Neural cell (in vitro differentiated cells): ENCODE measurements at regions not wholly inside any gene's neighbourhood (a gene's known extent, or its start where the extent isn't known, plus 50 kb on each side); places are given as distances from the start of the nearest gene placed in this dataset.

Source experiments
- H2AFZ ChIP-seq: fragments of 200-600, 300-800 bp; sonication (generic), shearing (Covaris generic); 2 replicates; pipeline ENCODE4 v1.6.0; 2014; ENCODE audit warnings: low read depth, mild to moderate bottlenecking, antibody characterized with exemption, low read length, moderate library complexity
- H3F3A ChIP-seq: fragments of 200-600 bp; shearing (Covaris generic); 2 replicates; pipeline ENCODE4 v1.6.1; 2016; ENCODE audit warnings: mild to moderate bottlenecking, moderate library complexity, mixed read lengths, antibody characterized with exemption, low read length; ENCODE audit not compliant: insufficient read depth, poor library complexity, severe bottlenecking
- H3K27ac ChIP-seq: fragments of 200-600, 300-800 bp; sonication (generic), shearing (Covaris generic); 2 replicates; pipeline ENCODE4 v1.5.1; 2014; ENCODE audit warnings: mild to moderate bottlenecking, low read length, moderate library complexity
- H3K27me3 ChIP-seq: fragments of 300-800, 200-600 bp; sonication (generic), shearing (Covaris generic); 2 replicates; pipeline ENCODE4 v1.6.0; 2014; ENCODE audit warnings: mild to moderate bottlenecking, low read depth, low read length, moderate library complexity; ENCODE audit not compliant: insufficient read depth
- H3K36me3 ChIP-seq: fragments of 300-800, 200-600 bp; sonication (generic), shearing (Covaris generic); 2 replicates; pipeline ENCODE4 v1.5.1; 2014; ENCODE audit warnings: mild to moderate bottlenecking, antibody characterized with exemption, low read length, moderate library complexity; ENCODE audit not compliant: insufficient read depth
- H3K4me2 ChIP-seq: fragments of 300-800, 200-600 bp; sonication (generic), shearing (Covaris generic); 2 replicates; pipeline ENCODE4 v1.6.0; 2014; ENCODE audit warnings: mild to moderate bottlenecking, low read length
- H3K4me3 ChIP-seq: fragments of 300-800, 200-600 bp; sonication (generic), shearing (Covaris generic); 2 replicates; pipeline ENCODE4 v1.5.1; 2014; ENCODE audit warnings: mild to moderate bottlenecking, low read length, moderate library complexity
- H3K79me2 ChIP-seq: fragments of 200-600 bp; shearing (Covaris generic); replicated peaks from 2 replicates; pipeline ENCODE4 v1.6.0; 2014; ENCODE audit warnings: mild to moderate bottlenecking, low read length, moderate library complexity; ENCODE audit not compliant: insufficient read depth
- H3K9ac ChIP-seq: fragments of 300-800, 200-600 bp; sonication (generic), shearing (Covaris generic); 2 replicates; pipeline ENCODE4 v1.6.1; 2016; ENCODE audit warnings: mild to moderate bottlenecking, low read length, mixed read lengths
- H3K9me2 ChIP-seq: fragments of 200-600 bp; shearing (Covaris generic); 2 replicates; pipeline ENCODE4 v1.6.1; 2016; ENCODE audit warnings: mild to moderate bottlenecking, low read length, mixed read lengths; ENCODE audit not compliant: insufficient read depth
- H3K9me3 ChIP-seq: fragments of 200-600, 300-800 bp; sonication (generic), shearing (Covaris generic); 2 replicates; pipeline ENCODE4 v1.6.1; 2016; ENCODE audit warnings: mild to moderate bottlenecking, mixed run types, low read length, moderate library complexity, mixed read lengths
- H4K20me1 ChIP-seq: fragments of 200-600 bp; shearing (Covaris generic); 2 replicates; pipeline ENCODE4 v1.6.1; 2016; ENCODE audit warnings: mild to moderate bottlenecking, mixed run types; ENCODE audit not compliant: insufficient read depth
- EP300 ChIP-seq: fragments of 450-650 bp; conservative IDR thresholded peaks from 2 replicates; pipeline ENCODE4 v1.6.1; 2014; ENCODE audit warnings: antibody characterized with exemption, mild to moderate bottlenecking, moderate library complexity; ENCODE audit not compliant: poor library complexity, severe bottlenecking
- EZH2 ChIP-seq: fragments of 200-600, 300-800 bp; shearing (Covaris generic), sonication (generic); IDR thresholded peaks from 2 replicates; pipeline ENCODE4 v1.6.1; 2014; ENCODE audit warnings: antibody characterized with exemption, low read length, borderline replicate concordance, mild to moderate bottlenecking; ENCODE audit not compliant: insufficient read depth, poor library complexity, severe bottlenecking
- MXI1 ChIP-seq: fragments of 450-650 bp; conservative IDR thresholded peaks from 2 replicates; pipeline ENCODE4 v1.6.1; 2014; ENCODE audit warnings: antibody characterized with exemption, mild to moderate bottlenecking; ENCODE audit not compliant: poor library complexity, severe bottlenecking
- POLR2AphosphoS5 ChIP-seq: IDR thresholded peaks from 2 replicates; pipeline ENCODE4 v1.6.1; 2012
- RAD21 ChIP-seq: fragments of 450-650 bp; conservative IDR thresholded peaks from 2 replicates; pipeline ENCODE4 v1.6.1; 2014; ENCODE audit warnings: antibody characterized with exemption, mild to moderate bottlenecking, moderate library complexity
- SMC3 ChIP-seq: fragments of 450-650 bp; conservative IDR thresholded peaks from 2 replicates; pipeline ENCODE4 v1.6.1; 2014; ENCODE audit warnings: antibody characterized with exemption, mild to moderate bottlenecking, moderate library complexity; ENCODE audit not compliant: poor library complexity
- TAF1 ChIP-seq: IDR thresholded peaks from 2 replicates; pipeline ENCODE4 v1.6.1; 2012; ENCODE audit warnings: low read depth
- TF ChIP-seq, protein P1 (sequence below): fragments of 450-650 bp; IDR thresholded peaks from 2 replicates; pipeline ENCODE4 v1.5.1; 2014; ENCODE audit warnings: antibody characterized with exemption, mild to moderate bottlenecking, moderate library complexity; ENCODE audit not compliant: poor library complexity, severe bottlenecking
- TF ChIP-seq, protein P2 (sequence below): IDR thresholded peaks from 2 replicates; pipeline ENCODE4 v1.6.1; 2012; ENCODE audit warnings: borderline replicate concordance

GRCh38 chr1:101366513-101367215 lies 129.8 kb downstream of the S1PR1 start:
- no peaks in the 10 kb centered on the region for H3K9me2 ChIP-seq
- H3K27me3 ChIP-seq = no peaks in the 10 kb centered on the region
- no peaks in the 10 kb centered on the region for H3K9me3 ChIP-seq
- no peak overlapping the region for H3K4me3 ChIP-seq
- H3K4me2 ChIP-seq = no peak overlapping the region
- H2AFZ ChIP-seq = no peak overlapping the region
- no peak overlapping the region for H3K27ac ChIP-seq
- no peaks in the 10 kb centered on the region for H3K36me3 ChIP-seq
- no peaks in the 10 kb centered on the region for H4K20me1 ChIP-seq
- H3K9ac ChIP-seq = no peak overlapping the region
- H3K79me2 ChIP-seq = no peaks in the 10 kb centered on the region
- H3F3A ChIP-seq = no peaks in the 10 kb centered on the region
- no peak for TF ChIP-seq SMC3
- TF ChIP-seq POLR2AphosphoS5 = no peak
- TF ChIP-seq, protein P1, sequence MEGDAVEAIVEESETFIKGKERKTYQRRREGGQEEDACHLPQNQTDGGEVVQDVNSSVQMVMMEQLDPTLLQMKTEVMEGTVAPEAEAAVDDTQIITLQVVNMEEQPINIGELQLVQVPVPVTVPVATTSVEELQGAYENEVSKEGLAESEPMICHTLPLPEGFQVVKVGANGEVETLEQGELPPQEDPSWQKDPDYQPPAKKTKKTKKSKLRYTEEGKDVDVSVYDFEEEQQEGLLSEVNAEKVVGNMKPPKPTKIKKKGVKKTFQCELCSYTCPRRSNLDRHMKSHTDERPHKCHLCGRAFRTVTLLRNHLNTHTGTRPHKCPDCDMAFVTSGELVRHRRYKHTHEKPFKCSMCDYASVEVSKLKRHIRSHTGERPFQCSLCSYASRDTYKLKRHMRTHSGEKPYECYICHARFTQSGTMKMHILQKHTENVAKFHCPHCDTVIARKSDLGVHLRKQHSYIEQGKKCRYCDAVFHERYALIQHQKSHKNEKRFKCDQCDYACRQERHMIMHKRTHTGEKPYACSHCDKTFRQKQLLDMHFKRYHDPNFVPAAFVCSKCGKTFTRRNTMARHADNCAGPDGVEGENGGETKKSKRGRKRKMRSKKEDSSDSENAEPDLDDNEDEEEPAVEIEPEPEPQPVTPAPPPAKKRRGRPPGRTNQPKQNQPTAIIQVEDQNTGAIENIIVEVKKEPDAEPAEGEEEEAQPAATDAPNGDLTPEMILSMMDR = no peak
- TF ChIP-seq, protein P2, sequence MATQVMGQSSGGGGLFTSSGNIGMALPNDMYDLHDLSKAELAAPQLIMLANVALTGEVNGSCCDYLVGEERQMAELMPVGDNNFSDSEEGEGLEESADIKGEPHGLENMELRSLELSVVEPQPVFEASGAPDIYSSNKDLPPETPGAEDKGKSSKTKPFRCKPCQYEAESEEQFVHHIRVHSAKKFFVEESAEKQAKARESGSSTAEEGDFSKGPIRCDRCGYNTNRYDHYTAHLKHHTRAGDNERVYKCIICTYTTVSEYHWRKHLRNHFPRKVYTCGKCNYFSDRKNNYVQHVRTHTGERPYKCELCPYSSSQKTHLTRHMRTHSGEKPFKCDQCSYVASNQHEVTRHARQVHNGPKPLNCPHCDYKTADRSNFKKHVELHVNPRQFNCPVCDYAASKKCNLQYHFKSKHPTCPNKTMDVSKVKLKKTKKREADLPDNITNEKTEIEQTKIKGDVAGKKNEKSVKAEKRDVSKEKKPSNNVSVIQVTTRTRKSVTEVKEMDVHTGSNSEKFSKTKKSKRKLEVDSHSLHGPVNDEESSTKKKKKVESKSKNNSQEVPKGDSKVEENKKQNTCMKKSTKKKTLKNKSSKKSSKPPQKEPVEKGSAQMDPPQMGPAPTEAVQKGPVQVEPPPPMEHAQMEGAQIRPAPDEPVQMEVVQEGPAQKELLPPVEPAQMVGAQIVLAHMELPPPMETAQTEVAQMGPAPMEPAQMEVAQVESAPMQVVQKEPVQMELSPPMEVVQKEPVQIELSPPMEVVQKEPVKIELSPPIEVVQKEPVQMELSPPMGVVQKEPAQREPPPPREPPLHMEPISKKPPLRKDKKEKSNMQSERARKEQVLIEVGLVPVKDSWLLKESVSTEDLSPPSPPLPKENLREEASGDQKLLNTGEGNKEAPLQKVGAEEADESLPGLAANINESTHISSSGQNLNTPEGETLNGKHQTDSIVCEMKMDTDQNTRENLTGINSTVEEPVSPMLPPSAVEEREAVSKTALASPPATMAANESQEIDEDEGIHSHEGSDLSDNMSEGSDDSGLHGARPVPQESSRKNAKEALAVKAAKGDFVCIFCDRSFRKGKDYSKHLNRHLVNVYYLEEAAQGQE = no peak
- TF ChIP-seq TAF1 = no peak
- TF ChIP-seq EZH2 = no peak
- no peak for TF ChIP-seq RAD21
- TF ChIP-seq MXI1 = no peak
- no peak for TF ChIP-seq EP300

DNA sequence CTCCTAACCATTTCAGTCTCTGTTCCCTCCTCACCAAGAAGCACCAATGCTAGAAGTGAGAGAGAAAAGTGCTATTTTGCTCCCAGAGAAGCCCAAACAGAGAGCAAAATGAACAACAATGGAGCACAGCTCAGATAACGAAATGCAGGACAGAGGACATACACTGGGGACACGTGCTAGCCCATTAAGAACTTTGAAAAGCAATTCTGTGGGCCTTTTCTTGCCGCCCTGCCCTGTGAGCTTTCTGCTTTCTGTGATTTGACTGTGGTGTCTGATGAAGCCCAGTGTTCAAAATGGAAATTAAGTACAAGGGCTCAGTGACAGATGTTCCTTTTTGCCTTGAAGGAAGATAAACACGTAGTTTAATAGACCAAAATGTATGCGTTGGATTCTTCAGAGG lies 130.8 kb downstream of the S1PR1 start:
- no peaks in the 10 kb centered on the region for H3K27me3 ChIP-seq
- no peak overlapping the region for H3K4me3 ChIP-seq
- H3K4me2 ChIP-seq = no peak overlapping the region
- no peaks in the 10 kb centered on the region for H3K9me3 ChIP-seq
- H3F3A ChIP-seq = no peaks in the 10 kb centered on the region
- no peaks in the 10 kb centered on the region for H3K79me2 ChIP-seq
- no peak for TF ChIP-seq POLR2AphosphoS5
- TF ChIP-seq RAD21 = no peak
- TF ChIP-seq EP300 = no peak
- H3K9ac ChIP-seq = no peak overlapping the region
- no peaks in the 10 kb centered on the region for H3K9me2 ChIP-seq
- H4K20me1 ChIP-seq = no peaks in the 10 kb centered on the region
- H3K27ac ChIP-seq = no peak overlapping the region
- no peak overlapping the region for H2AFZ ChIP-seq
- no peaks in the 10 kb centered on the region for H3K36me3 ChIP-seq

DNA sequence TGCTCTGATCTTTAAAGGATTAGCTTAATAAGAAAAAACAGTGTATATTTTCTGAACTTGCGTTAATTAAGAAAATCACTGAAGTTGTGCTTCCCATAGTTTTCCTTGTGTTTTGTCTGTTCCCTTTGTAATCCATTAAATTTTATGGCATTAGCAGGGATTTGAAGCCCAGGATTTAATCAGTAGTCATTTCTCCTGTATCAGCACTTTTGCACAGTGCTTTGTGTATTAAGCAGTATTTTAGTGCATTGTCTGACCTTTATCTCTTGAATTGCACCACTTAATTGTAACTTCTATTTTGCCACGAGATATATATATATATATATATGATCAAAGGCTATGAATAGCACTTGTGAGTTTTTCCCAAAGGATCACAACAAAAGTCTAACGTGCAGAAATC lies 133.7 kb downstream of the S1PR1 start:
- Histone ChIP-seq H3F3A (no peaks in the 10 kb centered on the region), H3K4me2 (no peak overlapping the region), H3K79me2 (no peaks in the 10 kb centered on the region), H3K27me3 (no peaks in the 10 kb centered on the region), H3K9me3 (no peaks in the 10 kb centered on the region), H3K36me3 (no peaks in the 10 kb centered on the region), H2AFZ (no peak overlapping the region), H3K9me2 (no peaks in the 10 kb centered on the region), H4K20me1 (no peaks in the 10 kb centered on the region), H3K9ac (no peak overlapping the region), H3K27ac (no peak overlapping the region), H3K4me3 (no peak overlapping the region)
- no peak for TF ChIP-seq TAF1
- TF ChIP-seq, protein P2 = no peak
- TF ChIP-seq, protein P1 = no peak
- TF ChIP-seq RAD21 = no peak
- TF ChIP-seq SMC3 = no peak
- no peak for TF ChIP-seq EP300
- no peak for TF ChIP-seq POLR2AphosphoS5
- TF ChIP-seq MXI1 = no peak
- TF ChIP-seq EZH2 = no peak
